ENCODE measurements at regions not wholly inside any gene's neighbourhood (a gene's known extent, or its start where the extent isn't known, plus 50 kb on each side); places are given as distances from the start of the nearest gene placed in this dataset.
A peak's percentile ranks its signal among the peaks of the same experiment; 100 is the strongest.

DNA sequence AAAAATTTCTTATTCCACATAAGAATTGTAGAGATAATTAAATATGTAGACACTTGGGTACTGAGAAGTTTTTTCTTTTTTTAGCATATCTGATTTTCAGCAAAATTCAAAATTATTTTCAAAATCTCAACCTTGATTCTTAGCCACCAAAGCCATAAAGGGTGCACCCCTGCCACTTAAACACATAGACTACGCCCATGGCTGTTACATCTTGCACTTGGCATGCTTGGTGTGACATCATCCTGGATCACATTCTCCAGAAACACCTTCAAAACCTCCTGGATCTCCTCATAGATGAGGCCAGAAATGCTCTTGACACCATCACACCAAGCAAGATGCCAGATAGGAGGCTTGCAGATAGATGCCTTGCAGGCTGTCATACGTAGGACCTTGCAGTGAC is 89.1 kb upstream of the KLF14 start:
- H3K4me3 ChIP-seq (ENCODE audit: low read length) = no peak overlapping the region
- H3K27me3 ChIP-seq (ENCODE audit: control insufficient read depth, insufficient read depth, low read length) = no peaks in the 10 kb centered on the region
- H3K9ac ChIP-seq (ENCODE audit: low read depth, low read length) = no peak overlapping the region
- no peaks in the 10 kb centered on the region for H3K36me3 ChIP-seq (ENCODE audit: insufficient read depth, low read length)
- peaks cover 5% of the 10 kb centered on the region for H3K9me3 ChIP-seq (replicated peaks; ENCODE audit: low read length)
- peak overlapping the region; percentile 7 for H3K4me2 ChIP-seq (ENCODE audit: low read length)
- peaks cover 14% of the 10 kb centered on the region for H3K4me1 ChIP-seq (ENCODE audit: control insufficient read depth, insufficient read depth, low read length)

DNA sequence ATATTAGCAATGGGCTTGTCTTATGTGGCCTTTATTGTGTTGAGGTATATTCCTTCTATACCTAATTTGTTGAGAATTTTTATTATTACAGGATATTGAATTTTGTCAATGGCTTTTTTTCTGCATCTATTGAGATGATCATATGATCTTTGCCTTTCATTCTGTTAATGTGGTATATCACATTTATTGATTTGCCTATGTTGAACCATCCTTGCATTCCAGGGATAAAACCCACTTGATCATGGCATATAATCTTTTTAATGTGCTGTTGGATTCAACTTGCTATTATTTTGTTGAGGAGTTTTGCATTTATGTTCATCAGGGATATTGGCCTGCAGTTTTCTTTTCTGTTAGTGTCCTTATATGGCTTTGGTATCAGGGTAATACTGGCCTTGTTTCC is 91.8 kb upstream of the KLF14 start:
- no peak overlapping the region for H3K4me2 ChIP-seq (ENCODE audit: low read length)
- H3K9me3 ChIP-seq (replicated peaks; ENCODE audit: low read length) = peaks cover 5% of the 10 kb centered on the region
- H3K4me1 ChIP-seq (ENCODE audit: control insufficient read depth, insufficient read depth, low read length) = peaks cover 14% of the 10 kb centered on the region
- no peak overlapping the region for H3K9ac ChIP-seq (ENCODE audit: low read depth, low read length)
- no peaks in the 10 kb centered on the region for H3K27me3 ChIP-seq (ENCODE audit: control insufficient read depth, insufficient read depth, low read length)
- H3K4me3 ChIP-seq (ENCODE audit: low read length) = no peak overlapping the region
- H3K36me3 ChIP-seq (ENCODE audit: insufficient read depth, low read length) = no peaks in the 10 kb centered on the region

DNA sequence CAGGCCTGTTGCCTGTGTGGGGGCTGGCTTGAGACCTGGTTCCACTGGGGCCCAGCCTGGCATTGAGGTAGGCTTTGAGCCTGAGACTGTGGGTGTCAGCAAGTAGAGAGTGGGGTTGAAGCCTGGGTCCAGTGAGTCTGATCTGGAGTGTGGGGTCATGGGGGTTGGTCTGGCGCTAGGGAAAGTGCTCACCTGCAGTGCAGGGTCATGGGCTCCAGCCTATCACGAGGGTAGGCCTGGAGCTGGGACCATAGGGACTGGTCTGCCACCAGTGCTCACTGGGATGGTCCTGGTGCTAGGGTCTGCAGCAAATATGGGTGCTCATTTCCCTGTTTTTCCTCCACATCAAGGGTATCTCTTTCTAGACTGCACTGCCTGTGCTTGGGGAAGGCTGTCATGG is 95.4 kb upstream of the KLF14 start:
- no peaks in the 10 kb centered on the region for H3K4me1 ChIP-seq (ENCODE audit: control insufficient read depth, insufficient read depth, low read length)
- no peaks in the 10 kb centered on the region for H3K36me3 ChIP-seq (ENCODE audit: insufficient read depth, low read length)
- peaks cover 5% of the 10 kb centered on the region for H3K9me3 ChIP-seq (replicated peaks; ENCODE audit: low read length)
- H3K9ac ChIP-seq (ENCODE audit: low read depth, low read length) = no peak overlapping the region
- no peaks in the 10 kb centered on the region for H3K27me3 ChIP-seq (ENCODE audit: control insufficient read depth, insufficient read depth, low read length)
- no peak overlapping the region for H3K4me3 ChIP-seq (ENCODE audit: low read length)
- no peak overlapping the region for H3K4me2 ChIP-seq (ENCODE audit: low read length)

DNA sequence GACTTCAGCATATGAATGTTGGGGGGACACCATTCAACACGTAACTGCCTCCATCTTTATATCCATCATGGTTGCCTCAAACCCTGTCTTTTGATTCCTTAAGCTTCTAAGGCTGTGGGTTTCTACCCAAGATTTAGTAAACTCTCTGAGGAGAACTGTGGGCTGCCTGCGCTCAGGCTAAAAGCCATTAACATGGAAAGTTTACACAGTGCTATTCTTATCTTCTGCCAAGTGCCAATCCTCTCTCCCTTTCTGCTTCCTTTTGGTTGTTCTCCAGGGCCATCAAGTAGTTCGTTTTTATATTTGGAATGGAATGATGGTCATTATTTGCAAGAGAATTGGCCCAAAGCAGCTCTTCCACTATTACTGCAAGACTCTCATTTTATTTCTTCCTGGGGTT is 97.3 kb upstream of the KLF14 start:
- Histone ChIP-seq H3K9me3 (replicated peaks; ENCODE audit: low read length) (no peaks in the 10 kb centered on the region), H3K4me3 (ENCODE audit: low read length) (no peak overlapping the region), H3K27me3 (ENCODE audit: control insufficient read depth, insufficient read depth, low read length) (no peaks in the 10 kb centered on the region), H3K36me3 (ENCODE audit: insufficient read depth, low read length) (no peaks in the 10 kb centered on the region), H3K4me1 (ENCODE audit: control insufficient read depth, insufficient read depth, low read length) (peaks cover 3% of the 10 kb centered on the region), H3K9ac (ENCODE audit: low read depth, low read length) (no peak overlapping the region), H3K4me2 (ENCODE audit: low read length) (no peak overlapping the region)

DNA sequence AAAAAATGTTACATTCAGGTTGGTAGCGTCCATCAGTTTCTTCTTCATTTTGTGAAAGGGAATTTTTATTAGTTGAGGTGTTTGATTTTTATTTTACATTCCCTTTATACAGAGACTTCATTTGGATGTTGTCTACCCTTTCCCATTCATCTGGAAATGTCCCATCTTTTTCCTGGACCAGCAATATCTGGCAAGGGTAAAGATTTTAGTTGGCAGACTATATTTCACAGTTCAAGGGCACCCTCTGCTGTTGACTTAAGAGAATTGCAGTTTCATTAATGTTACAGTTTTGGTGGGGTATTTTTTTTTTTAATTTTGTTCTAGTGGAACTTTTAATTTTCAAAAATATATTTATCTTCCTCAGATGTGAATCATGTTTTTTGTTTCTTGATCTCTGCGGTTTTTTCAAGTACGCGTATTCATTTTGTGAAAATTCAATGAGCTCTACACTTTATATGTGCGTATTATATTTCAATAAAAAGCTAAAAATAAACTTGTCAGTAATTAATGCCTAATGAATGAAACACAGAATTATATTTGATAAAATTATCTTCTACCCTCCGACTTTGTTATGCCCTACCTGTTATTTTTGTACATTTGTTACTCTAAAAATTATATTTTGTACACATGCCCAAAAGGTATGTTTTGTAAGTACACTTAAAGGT is 97.9 kb upstream of the KLF14 start:
- no peak overlapping the region for H3K4me2 ChIP-seq (ENCODE audit: low read length)
- no peaks in the 10 kb centered on the region for H3K27me3 ChIP-seq (ENCODE audit: control insufficient read depth, insufficient read depth, low read length)
- H3K4me1 ChIP-seq (ENCODE audit: control insufficient read depth, insufficient read depth, low read length) = peaks cover 9% of the 10 kb centered on the region

DNA sequence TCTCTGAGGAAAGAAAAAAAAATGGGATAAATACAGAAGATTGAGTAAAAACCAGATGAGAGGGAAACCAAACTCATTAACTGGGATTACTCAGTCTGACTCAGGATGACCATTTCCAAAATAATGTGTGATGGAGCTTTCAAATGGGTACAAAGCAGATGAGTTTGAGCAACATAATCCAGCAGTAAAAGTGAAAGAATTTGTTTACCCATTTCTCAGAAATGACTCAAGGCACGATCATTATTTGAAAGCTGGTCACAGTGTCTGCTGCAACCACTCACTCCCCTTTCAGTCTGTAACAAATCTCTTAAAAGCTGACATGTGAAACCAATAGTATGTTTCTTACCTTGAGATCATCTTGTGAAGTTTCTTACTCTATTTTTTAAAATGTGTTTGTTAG is 104.7 kb upstream of the KLF14 start:
- no peaks in the 10 kb centered on the region for H3K9me3 ChIP-seq (replicated peaks; ENCODE audit: low read length)
- H3K27me3 ChIP-seq (ENCODE audit: control insufficient read depth, insufficient read depth, low read length) = no peaks in the 10 kb centered on the region
- peak overlapping the region; percentile 46 for H3K4me2 ChIP-seq (ENCODE audit: low read length)
- peak overlapping the region; percentile 65 for H3K9ac ChIP-seq (ENCODE audit: low read depth, low read length)
- H3K36me3 ChIP-seq (ENCODE audit: insufficient read depth, low read length) = no peaks in the 10 kb centered on the region
- H3K4me1 ChIP-seq (ENCODE audit: control insufficient read depth, insufficient read depth, low read length) = peaks cover 44% of the 10 kb centered on the region
- no peak overlapping the region for H3K4me3 ChIP-seq (ENCODE audit: low read length)

More for the DNA sequence above, 97.9 kb upstream of the KLF14 start:
- Histone ChIP-seq H3K4me3 (ENCODE audit: low read length) (no peak overlapping the region), H3K9ac (ENCODE audit: low read depth, low read length) (no peak overlapping the region), H3K36me3 (ENCODE audit: insufficient read depth, low read length) (no peaks in the 10 kb centered on the region), H3K9me3 (replicated peaks; ENCODE audit: low read length) (no peaks in the 10 kb centered on the region)

DNA sequence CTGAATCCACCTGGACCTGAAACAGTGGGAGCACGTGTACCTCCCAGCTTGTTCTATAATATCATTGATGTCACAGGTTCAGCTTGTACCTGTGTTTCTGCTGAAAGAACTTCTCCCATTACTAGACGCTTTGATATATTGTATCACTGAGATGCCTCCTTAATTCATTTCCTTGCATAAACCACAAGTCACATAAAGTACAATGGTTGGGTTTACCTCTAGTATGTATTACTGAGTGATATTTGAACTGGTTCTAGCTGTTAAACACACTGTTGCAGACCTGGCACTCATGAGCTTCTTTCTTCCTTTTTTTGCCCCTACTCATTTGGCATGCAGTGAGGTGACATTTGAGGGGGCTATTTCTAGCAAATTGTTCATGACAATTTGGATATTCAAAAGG is 106.6 kb upstream of the KLF14 start:
- H3K4me2 ChIP-seq (ENCODE audit: low read length) = no peak overlapping the region
- no peaks in the 10 kb centered on the region for H3K36me3 ChIP-seq (ENCODE audit: insufficient read depth, low read length)
- H3K4me1 ChIP-seq (ENCODE audit: control insufficient read depth, insufficient read depth, low read length) = peaks cover 58% of the 10 kb centered on the region
- no peaks in the 10 kb centered on the region for H3K9me3 ChIP-seq (replicated peaks; ENCODE audit: low read length)
- no peak overlapping the region for H3K9ac ChIP-seq (ENCODE audit: low read depth, low read length)
- H3K4me3 ChIP-seq (ENCODE audit: low read length) = no peak overlapping the region
- no peaks in the 10 kb centered on the region for H3K27me3 ChIP-seq (ENCODE audit: control insufficient read depth, insufficient read depth, low read length)

DNA sequence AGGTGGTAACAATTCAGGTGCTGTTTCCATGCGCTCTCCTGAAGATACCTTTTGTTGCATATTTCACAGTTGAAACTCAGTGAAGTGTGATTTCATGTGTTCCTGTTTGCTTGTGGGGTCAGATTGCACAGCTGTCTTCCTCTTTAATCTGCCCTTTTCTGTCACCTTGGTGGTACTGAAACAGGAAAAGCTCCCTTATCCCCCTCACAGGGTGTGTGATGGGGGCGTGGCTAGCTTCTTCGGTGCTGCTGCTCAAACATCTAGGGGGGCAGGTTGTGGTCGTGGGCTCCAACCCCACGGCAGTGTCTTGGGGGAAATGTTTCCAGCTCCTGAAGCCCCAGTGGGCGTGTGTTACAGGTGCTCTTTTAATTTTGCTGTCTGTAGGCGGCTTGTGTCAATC is 107.4 kb upstream of the KLF14 start:
- H3K36me3 ChIP-seq (ENCODE audit: insufficient read depth, low read length) = no peaks in the 10 kb centered on the region
- no peak overlapping the region for H3K4me2 ChIP-seq (ENCODE audit: low read length)
- H3K27me3 ChIP-seq (ENCODE audit: control insufficient read depth, insufficient read depth, low read length) = no peaks in the 10 kb centered on the region
- no peak overlapping the region for H3K4me3 ChIP-seq (ENCODE audit: low read length)
- H3K4me1 ChIP-seq (ENCODE audit: control insufficient read depth, insufficient read depth, low read length) = peaks cover 62% of the 10 kb centered on the region
- no peak overlapping the region for H3K9ac ChIP-seq (ENCODE audit: low read depth, low read length)
- no peaks in the 10 kb centered on the region for H3K9me3 ChIP-seq (replicated peaks; ENCODE audit: low read length)

DNA sequence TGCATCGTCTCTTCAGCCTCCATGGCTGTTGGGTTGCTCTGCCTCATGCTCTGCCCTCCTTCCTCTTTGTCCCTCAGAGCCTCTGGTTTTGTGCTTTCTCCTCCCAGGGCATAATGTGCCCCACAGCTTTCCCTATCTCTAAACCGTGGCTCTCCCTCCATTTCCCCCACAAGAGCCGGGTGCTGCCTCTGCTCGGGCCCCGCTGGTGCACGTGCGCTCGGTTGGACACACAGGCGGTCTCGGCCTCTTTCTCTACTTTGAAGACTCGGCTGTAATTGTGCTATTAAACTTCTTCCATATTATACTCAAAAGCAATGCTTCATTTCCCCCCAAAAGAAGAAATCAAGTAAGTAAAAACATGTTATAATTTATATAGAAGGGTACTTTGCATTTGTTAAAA is 109.7 kb upstream of the KLF14 start:
- Histone ChIP-seq H3K27me3 (ENCODE audit: control insufficient read depth, insufficient read depth, low read length) (no peaks in the 10 kb centered on the region), H3K4me1 (ENCODE audit: control insufficient read depth, insufficient read depth, low read length) (peaks cover 58% of the 10 kb centered on the region), H3K4me2 (ENCODE audit: low read length) (no peak overlapping the region), H3K36me3 (ENCODE audit: insufficient read depth, low read length) (no peaks in the 10 kb centered on the region), H3K9me3 (replicated peaks; ENCODE audit: low read length) (no peaks in the 10 kb centered on the region), H3K9ac (ENCODE audit: low read depth, low read length) (no peak overlapping the region), H3K4me3 (ENCODE audit: low read length) (no peak overlapping the region)

DNA sequence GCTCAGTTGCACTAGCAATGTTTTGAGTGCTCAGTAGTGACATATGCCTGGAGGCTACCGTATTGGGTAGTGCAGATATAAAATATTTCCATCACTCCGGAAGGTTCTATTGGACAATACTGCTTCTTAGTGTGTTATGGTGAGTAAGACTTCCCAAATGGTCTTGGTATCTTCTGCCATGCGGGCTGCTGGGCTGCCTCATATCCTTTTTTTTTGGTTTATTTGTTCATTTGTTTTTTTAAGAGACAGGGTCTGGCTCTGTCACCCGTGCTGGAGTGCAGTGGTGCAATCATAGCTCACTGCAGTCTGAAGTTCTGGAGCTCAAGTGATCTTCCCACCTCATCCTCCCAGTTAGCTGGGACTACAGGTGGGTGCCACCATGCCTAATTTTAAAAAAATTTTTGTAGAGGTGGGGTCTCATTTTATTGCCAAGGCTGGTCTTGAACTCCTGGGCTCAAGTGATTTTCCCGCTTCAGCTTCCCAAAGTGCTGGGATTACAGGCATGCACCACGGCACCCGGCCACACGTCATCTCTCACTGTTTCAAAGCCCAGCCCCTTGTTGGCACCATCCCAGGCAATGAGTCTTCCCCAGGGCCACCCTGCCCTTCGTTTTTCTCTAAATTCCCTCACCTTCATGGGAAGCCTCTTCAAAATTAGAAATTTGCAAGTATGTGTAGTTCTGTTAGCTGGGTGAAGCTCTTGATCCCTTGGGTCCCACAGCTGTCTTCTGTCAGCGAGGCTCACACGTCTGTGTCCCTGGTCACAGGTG is 111.0 kb upstream of the KLF14 start:
- Histone ChIP-seq H3K27me3 (ENCODE audit: control insufficient read depth, insufficient read depth, low read length) (no peaks in the 10 kb centered on the region), H3K4me2 (ENCODE audit: low read length) (peak overlapping the region; percentile 69), H3K9me3 (replicated peaks; ENCODE audit: low read length) (no peaks in the 10 kb centered on the region), H3K4me1 (ENCODE audit: control insufficient read depth, insufficient read depth, low read length) (peaks cover 50% of the 10 kb centered on the region), H3K9ac (ENCODE audit: low read depth, low read length) (peak overlapping the region; percentile 73), H3K36me3 (ENCODE audit: insufficient read depth, low read length) (no peaks in the 10 kb centered on the region), H3K4me3 (ENCODE audit: low read length) (peak overlapping the region; percentile 29)

DNA sequence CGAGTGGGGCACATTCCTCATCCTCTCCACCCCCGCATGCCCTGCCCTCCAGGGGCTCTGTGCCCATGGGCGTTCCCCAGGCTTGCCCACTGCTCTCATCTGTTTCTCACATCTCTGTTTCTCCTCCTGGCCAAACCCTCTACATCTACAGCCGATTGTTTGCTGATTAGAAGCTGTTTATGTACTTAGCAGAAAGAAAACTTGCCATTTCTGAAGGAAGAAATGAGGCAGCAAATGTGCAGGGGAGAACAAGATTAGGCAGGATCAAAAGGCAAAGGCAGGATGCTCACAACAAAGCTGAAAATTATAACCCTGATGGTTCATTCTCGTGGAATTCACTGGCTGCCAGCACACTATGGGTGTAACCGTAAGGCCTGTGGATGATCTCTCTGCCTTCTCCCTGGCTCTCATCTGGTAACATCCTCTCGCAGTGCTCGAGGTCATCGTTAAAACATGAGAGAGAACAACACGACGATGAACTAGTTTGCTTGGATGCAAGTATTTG is 111.6 kb upstream of the KLF14 start:
- Histone ChIP-seq H3K9me3 (replicated peaks; ENCODE audit: low read length) (no peaks in the 10 kb centered on the region), H3K4me3 (ENCODE audit: low read length) (peak overlapping the region; percentile 29), H3K27me3 (ENCODE audit: control insufficient read depth, insufficient read depth, low read length) (no peaks in the 10 kb centered on the region), H3K36me3 (ENCODE audit: insufficient read depth, low read length) (no peaks in the 10 kb centered on the region), H3K9ac (ENCODE audit: low read depth, low read length) (peak overlapping the region; percentile 73), H3K4me2 (ENCODE audit: low read length) (peak overlapping the region; percentile 69), H3K4me1 (ENCODE audit: control insufficient read depth, insufficient read depth, low read length) (peaks cover 48% of the 10 kb centered on the region)

DNA sequence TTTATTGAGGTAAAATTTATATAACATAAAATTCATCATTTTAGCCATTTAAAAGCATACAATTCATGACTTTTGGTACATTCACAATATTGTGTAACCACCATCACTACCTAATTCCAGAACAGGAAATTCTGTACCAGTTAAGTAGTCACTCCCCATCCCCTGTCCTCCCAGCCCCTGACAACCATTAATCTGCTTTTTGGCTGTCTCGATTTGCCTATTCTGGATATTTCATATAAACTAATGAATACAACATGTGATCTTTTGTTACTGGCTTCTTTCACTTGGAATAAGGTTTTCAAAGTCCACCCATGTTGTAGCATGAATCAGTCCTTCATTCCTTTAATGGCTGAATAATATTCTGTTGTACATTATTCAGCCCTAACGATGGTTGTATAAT is 115.6 kb upstream of the KLF14 start:
- no peak overlapping the region for H3K4me3 ChIP-seq (ENCODE audit: low read length)
- peaks cover 24% of the 10 kb centered on the region for H3K36me3 ChIP-seq (ENCODE audit: insufficient read depth, low read length)
- H3K9ac ChIP-seq (ENCODE audit: low read depth, low read length) = no peak overlapping the region
- no peak overlapping the region for H3K4me2 ChIP-seq (ENCODE audit: low read length)
- peaks cover 74% of the 10 kb centered on the region for H3K4me1 ChIP-seq (ENCODE audit: control insufficient read depth, insufficient read depth, low read length)
- H3K9me3 ChIP-seq (replicated peaks; ENCODE audit: low read length) = no peaks in the 10 kb centered on the region
- H3K27me3 ChIP-seq (ENCODE audit: control insufficient read depth, insufficient read depth, low read length) = no peaks in the 10 kb centered on the region

Data from skeletal muscle satellite cell (primary cell).